A549 (cell line): ENCODE measurements at regions not wholly inside any gene's neighbourhood (a gene's known extent, or its start where the extent isn't known, plus 50 kb on each side); places are given as distances from the start of the nearest gene placed in this dataset.
"Not testable (repeated sequence)": the region's sequence is repeated elsewhere in the genome, so short reads cannot be mapped to it uniquely, and the experiment has no call there.

Experiments used
- ATAC-seq, 2 experiments: fragments of 200-7000 bp in 1 of 2; fragments of >200 bp in 1 of 2; cut with Nextera tagmentation in 1 of 2; cut with Tn5 transposase in 1 of 2; 3 replicates each; pipeline versions ENCODE4 v1.8.0 to v1.9.1; 2018 to 2020; ENCODE audit warnings: mild to moderate bottlenecking in 1 of 2, moderate library complexity in 1 of 2
- CTCF ChIA-PET: fragments of 300-600 bp; sonication (Branson Sonifier 250); formaldehyde crosslinking; extraction: SDS; loops from one replicate; lab custom pipeline; 2021; ENCODE audit warnings: antibody characterized with exemption, inconsistent platforms; lab: Yijun Ruan, JAX
- POLR2A ChIA-PET: fragments of 350-600 bp; formaldehyde crosslinking; extraction: SDS; loops from one replicate; lab custom pipeline; 2021; ENCODE audit warnings: antibody characterized with exemption, inconsistent platforms; lab: Yijun Ruan, JAX
- DNase-seq, 2 experiments: peaks; one replicate each; pipeline versions ENCODE4 v3.0.0 to v3.0.0-alpha.2; 2011 to 2016; ENCODE audit warnings: low read depth in 1 of 2, low spot score in 1 of 2
- FAIRE-seq: peaks from 2 replicates; lab custom pipeline; 2011; peaks lifted over from hg19 to GRCh38; lab: Jason Lieb, UNC
- H3K27ac ChIP-seq, 2 experiments: fragments of >200 bp; sonication (Bioruptor Twin); formaldehyde crosslinking; 3 replicates each; pipeline ENCODE4 v1.5.1; 2016 to 2017
- H3K4me1 ChIP-seq: fragments of >200 bp; sonication (Bioruptor Twin); formaldehyde crosslinking; 3 replicates; pipeline ENCODE4 v1.6.1; 2016
- H3K4me2 ChIP-seq: fragments of >200 bp; sonication (Bioruptor Twin); formaldehyde crosslinking; 3 replicates; pipeline ENCODE4 v1.6.1; 2016
- H3K4me3 ChIP-seq: fragments of >200 bp; sonication (Bioruptor Twin); formaldehyde crosslinking; 3 replicates; pipeline ENCODE4 v1.5.1; 2016
- H3K9me3 ChIP-seq: fragments of >200 bp; sonication (Bioruptor Twin); formaldehyde crosslinking; 3 replicates; pipeline ENCODE4 v1.6.1; 2016
- ATOH8 ChIP-seq: fragments of 250-450 bp; sonication (Bioruptor Pico); IDR thresholded peaks from 2 replicates; pipeline ENCODE4 v1.5.0; 2020; ENCODE audit warnings: low read depth, mild to moderate bottlenecking, moderate library complexity
- CEBPB ChIP-seq, 2 experiments: fragments of >200 bp in 1 of 2; sonication (Bioruptor Twin) in 1 of 2; formaldehyde crosslinking in 1 of 2; IDR thresholded peaks; 2 replicates each; pipeline ENCODE4 v1.6.1; 2012 to 2016
- CHD2 ChIP-seq: fragments of 150-350 bp; IDR thresholded peaks from 2 replicates; pipeline ENCODE4 v1.6.1; 2014; ENCODE audit warnings: low read length; ENCODE audit not compliant: partially characterized antibody
- E2F6 ChIP-seq: IDR thresholded peaks from 2 replicates; pipeline ENCODE4 v1.6.1; 2012; ENCODE audit warnings: low read depth, borderline replicate concordance
- EP300 ChIP-seq, 2 experiments: fragments of >200 bp; sonication (Bioruptor Twin); formaldehyde crosslinking; IDR thresholded peaks; 2 replicates in 1 of 2; 3 replicates in 1 of 2; pipeline ENCODE4 v1.6.1; 2016 to 2017
- ESRRA ChIP-seq: fragments of 150-350 bp; IDR thresholded peaks from 2 replicates; pipeline ENCODE4 v1.6.1; 2014; ENCODE audit warnings: mild to moderate bottlenecking, low read length, borderline replicate concordance
- FOSL2 ChIP-seq, 2 experiments: fragments of 450-650 bp in 1 of 2; fragments of >200 bp in 1 of 2; sonication (Bioruptor Twin) in 1 of 2; formaldehyde crosslinking; IDR thresholded peaks; 2 replicates each; pipeline versions ENCODE4 v1.5.0 to v1.6.1; 2016 to 2020; ENCODE audit warnings: mild to moderate bottlenecking in 1 of 2, moderate library complexity in 1 of 2
- FOXS1 ChIP-seq: fragments of 250-450 bp; sonication (Bioruptor Pico); IDR thresholded peaks from 2 replicates; pipeline ENCODE4 v1.5.0; 2020; ENCODE audit warnings: mild to moderate bottlenecking, moderate library complexity
- GATA3 ChIP-seq: IDR thresholded peaks from 2 replicates; pipeline ENCODE4 v1.6.1; 2012; ENCODE audit warnings: borderline replicate concordance
- HDAC2 ChIP-seq: fragments of 200-600 bp; sonication (generic); IDR thresholded peaks from 2 replicates; pipeline ENCODE4 v1.6.1; 2016
- HES2 ChIP-seq: fragments of >200 bp; sonication (Bioruptor Twin); formaldehyde crosslinking; IDR thresholded peaks from 2 replicates; pipeline ENCODE4 v1.6.1; 2016
- HEYL ChIP-seq: fragments of 250-450 bp; sonication (Bioruptor Pico); IDR thresholded peaks from 2 replicates; pipeline ENCODE4 v1.8.0; 2021; ENCODE audit warnings: mild to moderate bottlenecking, moderate library complexity
- HOXB13 ChIP-seq: fragments of 250-450 bp; sonication (Bioruptor Pico); IDR thresholded peaks from 2 replicates; pipeline ENCODE4 v1.5.0; 2020; ENCODE audit warnings: low read depth, mild to moderate bottlenecking, moderate library complexity
- HOXB5 ChIP-seq: fragments of 250-450 bp; sonication (Bioruptor Pico); IDR thresholded peaks from 2 replicates; pipeline ENCODE4 v1.5.0; 2020; ENCODE audit warnings: mild to moderate bottlenecking, moderate library complexity
- JUNB ChIP-seq: fragments of >200 bp; sonication (Bioruptor Twin); formaldehyde crosslinking; IDR thresholded peaks from 2 replicates; pipeline ENCODE4 v1.6.1; 2016
- KDM1A ChIP-seq: fragments of 200-600 bp; sonication (generic); IDR thresholded peaks from 2 replicates; pipeline ENCODE4 v1.6.1; 2016; ENCODE audit warnings: low read depth, mild to moderate bottlenecking
- MAFK ChIP-seq: fragments of 450-650 bp; IDR thresholded peaks from 2 replicates; pipeline ENCODE4 v1.6.1; 2014; ENCODE audit not compliant: partially characterized antibody
- MYC ChIP-seq: IDR thresholded peaks from 2 replicates; pipeline ENCODE4 v1.6.1; 2012; ENCODE audit warnings: mild to moderate bottlenecking, inconsistent platforms, low read length, improper control_type of control experiment, borderline replicate concordance
- NFE2L2 ChIP-seq: fragments of 150-350 bp; conservative IDR thresholded peaks from 2 replicates; pipeline ENCODE4 v1.6.1; 2014; ENCODE audit warnings: low read length
- NPAS2 ChIP-seq: fragments of 250-450 bp; sonication (Bioruptor Pico); IDR thresholded peaks from 2 replicates; pipeline ENCODE4 v1.8.0; 2022; ENCODE audit warnings: mild to moderate bottlenecking, moderate library complexity, borderline replicate concordance
- RAD21 ChIP-seq, 2 experiments: fragments of >200 bp in 1 of 2; sonication (Bioruptor Twin) in 1 of 2; formaldehyde crosslinking in 1 of 2; IDR thresholded peaks in 1 of 2; conservative IDR thresholded peaks in 1 of 2; 2 replicates in 1 of 2; 3 replicates in 1 of 2; pipeline ENCODE4 v1.6.1; 2012 to 2018; ENCODE audit warnings: inconsistent platforms in 1 of 2
- RFX5 ChIP-seq: fragments of 450-650 bp; IDR thresholded peaks from 2 replicates; pipeline ENCODE4 v1.7.1; 2014; ENCODE audit warnings: antibody characterized with exemption, mild to moderate bottlenecking, moderate library complexity
- RNF2 ChIP-seq: fragments of 200-600 bp; sonication (generic); IDR thresholded peaks from 2 replicates; pipeline ENCODE4 v1.6.1; 2016; ENCODE audit warnings: low read depth, mild to moderate bottlenecking, antibody characterized with exemption, moderate library complexity, borderline replicate concordance
- TFCP2L1 ChIP-seq: fragments of 250-450 bp; sonication (Bioruptor Pico); IDR thresholded peaks from 2 replicates; pipeline ENCODE4 v1.5.0; 2021; ENCODE audit warnings: mild to moderate bottlenecking
- TP53 ChIP-seq: fragments of 250-450 bp; sonication (Bioruptor Pico); IDR thresholded peaks from 2 replicates; pipeline ENCODE4 v1.5.0; 2021; ENCODE audit warnings: mild to moderate bottlenecking, moderate library complexity
- ZC3H11A ChIP-seq: fragments of 450-650 bp; IDR thresholded peaks from 2 replicates; pipeline ENCODE4 v1.6.1; 2014; ENCODE audit warnings: antibody characterized with exemption, mild to moderate bottlenecking
- ZFP36 ChIP-seq: fragments of 450-650 bp; IDR thresholded peaks from 2 replicates; pipeline ENCODE4 v1.6.1; 2014; ENCODE audit warnings: borderline replicate concordance; ENCODE audit not compliant: partially characterized antibody
- WGBS: methylation state at CpG from one replicate; pipeline ENCODE4 v1.1.6; 2017; ENCODE audit errors: missing lambda C conversion rate; 5-methylcytosine and 5-hydroxymethylcytosine counted together
- TF ChIP-seq, protein P1 (sequence below): fragments of 200-600 bp; sonication (generic); IDR thresholded peaks from 2 replicates; pipeline ENCODE4 v1.6.1; 2016; ENCODE audit warnings: antibody characterized with exemption, mild to moderate bottlenecking, moderate library complexity

DNA sequence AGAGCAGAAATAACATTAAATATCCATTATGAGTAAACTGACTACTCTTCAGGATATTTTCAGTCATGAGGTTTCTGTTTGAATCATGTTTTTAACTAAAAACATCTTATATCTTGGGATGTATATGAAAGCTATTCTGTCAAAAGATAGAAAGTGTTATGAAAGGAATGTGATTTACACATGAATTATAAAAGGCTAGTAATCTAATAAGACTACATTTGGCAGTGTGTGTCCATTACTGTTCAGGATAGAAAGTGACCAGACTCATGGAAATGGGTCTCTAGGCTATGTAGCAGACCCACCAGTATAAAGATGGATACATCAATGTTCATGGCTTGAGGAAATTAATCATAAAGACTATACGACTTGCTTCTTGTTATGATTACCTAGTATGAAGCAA lies 1328.2 kb upstream of the NUDT12 start:
- CTCF ChIA-PET = no interaction called here
- POLR2A ChIA-PET = no interaction called here
- WGBS = 6% methylated on average over 1 of the region's 1 CpG
- Histone ChIP-seq H3K4me3 (no peak overlapping the region), H3K4me2 (no peak overlapping the region), H3K27ac (no peak overlapping the region), H3K4me1 (no peaks in the 10 kb centered on the region), H3K9me3 (no peaks in the 10 kb centered on the region)
- no peak for FAIRE-seq
- no peak for DNase-seq
- no peak for TF ChIP-seq CEBPB (IDR thresholded peaks at IDR 0.05)
- TF ChIP-seq HDAC2 = no peak
- TF ChIP-seq E2F6 = no peak
- no peak for TF ChIP-seq ZC3H11A
- TF ChIP-seq ESRRA = no peak
- no peak for TF ChIP-seq GATA3
- TF ChIP-seq CHD2 = no peak
- no peak for TF ChIP-seq RFX5
- no peak for TF ChIP-seq TFCP2L1
- TF ChIP-seq ATOH8 (CRISPR knock-in tag) = no peak
- TF ChIP-seq ZFP36 = no peak
- TF ChIP-seq MYC = no peak
- TF ChIP-seq EP300 (IDR thresholded peaks at IDR 0.05) = no peak
- no peak for TF ChIP-seq HOXB5 (CRISPR knock-in tag)
- TF ChIP-seq FOXS1 (CRISPR knock-in tag) = no peak
- TF ChIP-seq HES2 = no peak
- no peak for TF ChIP-seq MAFK
- TF ChIP-seq HOXB13 (CRISPR knock-in tag) = no peak
- ATAC-seq = no peak

- CTCF ChIA-PET = interaction anchor here (0.7 kb wide), 1 partner anchor 401 kb away, joined by 3 read pairs; no protein-coding TSS in a partner anchor
- Histone ChIP-seq H3K4me3 (no peak overlapping the region), H3K4me1 (no peaks in the 10 kb centered on the region), H3K27ac (no peak overlapping the region), H3K9me3 (no peaks in the 10 kb centered on the region), H3K4me2 (no peak overlapping the region)
- WGBS = 35% methylated on average over 4 of the region's 4 CpGs
- FAIRE-seq (no peak), ATAC-seq (no peak), DNase-seq (no peak)
- POLR2A ChIA-PET = no interaction called here
- peak in 1 of 2 experiments; percentile 40; a peak in 1 of 4 replicates for TF ChIP-seq CEBPB (IDR thresholded peaks at IDR 0.05)
- TF ChIP-seq RAD21 (conservative IDR thresholded peaks at IDR 0.05 in 1 of 2, IDR thresholded peaks at IDR 0.05 in 1 of 2) = no peak
Measured at GRCh38 chr5:104859437-104859836, 1296.8 kb upstream of the NUDT12 start.

DNA sequence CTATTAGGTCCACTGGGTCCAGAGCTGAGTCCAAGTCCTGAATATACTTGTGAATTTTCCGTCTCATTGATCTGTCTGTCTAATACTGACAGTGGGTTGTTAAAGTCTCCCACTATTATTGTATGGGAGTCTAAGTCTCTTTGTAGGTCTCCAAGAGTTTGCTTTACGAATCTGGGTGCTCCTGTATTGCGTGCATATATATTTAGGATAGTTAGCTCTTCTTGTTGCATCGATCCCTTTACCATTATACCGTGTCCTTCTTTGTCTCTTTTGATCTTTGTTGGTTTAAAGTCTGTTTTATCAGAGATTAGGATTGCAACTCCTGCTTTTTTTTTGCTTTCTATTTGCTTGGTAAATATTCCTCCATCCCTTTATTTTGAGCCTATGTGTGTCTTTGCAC lies 1289.5 kb upstream of the NUDT12 start:
- FAIRE-seq, POLR2A ChIA-PET, H3K4me1 ChIP-seq, H3K27ac ChIP-seq, H3K4me2 ChIP-seq, H3K9me3 ChIP-seq, DNase-seq, H3K4me3 ChIP-seq, ATAC-seq, CTCF ChIA-PET: not testable (repeated sequence)
- 35% methylated on average over 5 of the region's 5 CpGs for WGBS

- Histone ChIP-seq H3K27ac (no peak overlapping the region), H3K9me3 (no peaks in the 10 kb centered on the region), H3K4me2 (no peak overlapping the region), H3K4me3 (no peak overlapping the region), H3K4me1 (no peaks in the 10 kb centered on the region)
- WGBS = 25% methylated on average over 4 of the region's 4 CpGs
- ChIA-PET CTCF (no interaction called here), POLR2A (no interaction called here)
- no peak for FAIRE-seq
- no peak for DNase-seq
- no peak for ATAC-seq
- TF ChIP-seq NFE2L2 (no peak), HEYL (no peak), FOSL2 (IDR thresholded peaks at IDR 0.05) (no peak), FOSL2 (CRISPR knock-in tag; IDR thresholded peaks at IDR 0.05) (no peak), CHD2 (no peak), MYC (no peak), KDM1A (no peak), TP53 (CRISPR knock-in tag) (no peak), FOXS1 (CRISPR knock-in tag) (no peak), NPAS2 (CRISPR knock-in tag) (no peak), ZC3H11A (no peak), RNF2 (no peak), JUNB (no peak)
- TF ChIP-seq, protein P1, sequence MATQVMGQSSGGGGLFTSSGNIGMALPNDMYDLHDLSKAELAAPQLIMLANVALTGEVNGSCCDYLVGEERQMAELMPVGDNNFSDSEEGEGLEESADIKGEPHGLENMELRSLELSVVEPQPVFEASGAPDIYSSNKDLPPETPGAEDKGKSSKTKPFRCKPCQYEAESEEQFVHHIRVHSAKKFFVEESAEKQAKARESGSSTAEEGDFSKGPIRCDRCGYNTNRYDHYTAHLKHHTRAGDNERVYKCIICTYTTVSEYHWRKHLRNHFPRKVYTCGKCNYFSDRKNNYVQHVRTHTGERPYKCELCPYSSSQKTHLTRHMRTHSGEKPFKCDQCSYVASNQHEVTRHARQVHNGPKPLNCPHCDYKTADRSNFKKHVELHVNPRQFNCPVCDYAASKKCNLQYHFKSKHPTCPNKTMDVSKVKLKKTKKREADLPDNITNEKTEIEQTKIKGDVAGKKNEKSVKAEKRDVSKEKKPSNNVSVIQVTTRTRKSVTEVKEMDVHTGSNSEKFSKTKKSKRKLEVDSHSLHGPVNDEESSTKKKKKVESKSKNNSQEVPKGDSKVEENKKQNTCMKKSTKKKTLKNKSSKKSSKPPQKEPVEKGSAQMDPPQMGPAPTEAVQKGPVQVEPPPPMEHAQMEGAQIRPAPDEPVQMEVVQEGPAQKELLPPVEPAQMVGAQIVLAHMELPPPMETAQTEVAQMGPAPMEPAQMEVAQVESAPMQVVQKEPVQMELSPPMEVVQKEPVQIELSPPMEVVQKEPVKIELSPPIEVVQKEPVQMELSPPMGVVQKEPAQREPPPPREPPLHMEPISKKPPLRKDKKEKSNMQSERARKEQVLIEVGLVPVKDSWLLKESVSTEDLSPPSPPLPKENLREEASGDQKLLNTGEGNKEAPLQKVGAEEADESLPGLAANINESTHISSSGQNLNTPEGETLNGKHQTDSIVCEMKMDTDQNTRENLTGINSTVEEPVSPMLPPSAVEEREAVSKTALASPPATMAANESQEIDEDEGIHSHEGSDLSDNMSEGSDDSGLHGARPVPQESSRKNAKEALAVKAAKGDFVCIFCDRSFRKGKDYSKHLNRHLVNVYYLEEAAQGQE = no peak
Measured at GRCh38 chr5:104845541-104845940, 1283.0 kb upstream of the NUDT12 start.
